Testis (tissue), 2 donors: ENCODE measurements at regions not wholly inside any gene's neighbourhood (a gene's known extent, or its start where the extent isn't known, plus 50 kb on each side); places are given as distances from the start of the nearest gene placed in this dataset.
"Not testable (repeated sequence)": the region's sequence is repeated elsewhere in the genome, so short reads cannot be mapped to it uniquely, and the experiment has no call there.

ENCODE experiments used
- DNase-seq: peaks from one replicate; pipeline ENCODE4 v3.0.0-alpha.2; 2019
- H3K27ac ChIP-seq, 2 donors: fragments of 200-600 bp; sonication (generic); one replicate each; pipeline ENCODE4 v1.5.1; 2019
- H3K27me3 ChIP-seq: fragments of 200-600 bp; sonication (generic); one replicate; pipeline ENCODE4 v1.5.1; 2019
- H3K36me3 ChIP-seq: fragments of 200-600 bp; sonication (generic); one replicate; pipeline ENCODE4 v1.5.1; 2017; ENCODE audit warnings: low read depth; ENCODE audit errors: missing control alignments
- H3K4me1 ChIP-seq: fragments of 200-600 bp; sonication (generic); one replicate; pipeline ENCODE4 v1.5.1; 2019
- H3K4me3 ChIP-seq, 2 donors: fragments of 200-600 bp; sonication (generic); one replicate each; pipeline ENCODE4 v1.5.1; 2017 to 2019
- H3K9me3 ChIP-seq: fragments of 200-600 bp; sonication (generic); one replicate; pipeline ENCODE4 v1.5.1; 2017
- POLR2A ChIP-seq: fragments of 450-650 bp; IDR thresholded peaks from one replicate; pipeline ENCODE4 v1.6.1; 2017; ENCODE audit warnings: antibody characterized with exemption, mild to moderate bottlenecking, moderate library complexity
- WGBS, 2 donors: methylation state at CpG; one replicate each; pipeline ENCODE4 v1.1.5; 2018; 5-methylcytosine and 5-hydroxymethylcytosine counted together
- intact Hi-C: fragments of 100-400 bp; cut with DNase I; formaldehyde crosslinking; loops from one replicate; pipeline ENCODE4 v1.15.1; 2023; ENCODE audit warnings: low total_unique reads
- TF ChIP-seq, protein P1 (sequence below), 3 experiments: fragments of 450-650 bp in 2 of 3; fragments of 200-600 bp in 1 of 3; sonication (generic) in 1 of 3; IDR thresholded peaks; one replicate each; pipeline ENCODE4 v1.5.1; 2016 to 2019; ENCODE audit warnings: antibody characterized with exemption in 3 of 3, mild to moderate bottlenecking in 2 of 3, moderate library complexity in 1 of 3

DNA sequence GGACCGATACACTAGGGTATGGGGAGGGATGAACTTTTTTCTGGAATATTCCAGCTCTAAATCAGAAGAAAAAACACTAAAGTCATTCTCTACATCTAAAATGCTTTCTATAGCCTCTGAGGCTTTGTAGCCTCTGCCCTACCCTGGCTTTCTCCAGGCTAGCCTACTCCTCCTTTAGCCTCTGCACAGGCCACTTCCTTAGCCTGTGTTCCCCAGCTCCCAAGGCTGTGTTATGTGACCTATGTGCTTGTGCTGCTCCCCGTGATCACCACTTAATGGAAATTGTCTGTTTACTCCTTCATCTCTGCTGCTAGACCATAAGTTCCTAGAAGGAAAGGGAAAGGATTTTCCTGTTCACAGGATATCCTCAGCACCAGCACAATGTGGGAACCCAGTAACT, 92.8 kb downstream of the SEC16B start:
- no peaks in the 10 kb centered on the region for H3K4me1 ChIP-seq
- 81 to 96% methylated on average over 2 of the region's 2 CpGs for WGBS, 2 donors
- intact Hi-C loops: no loop called here
- no peak overlapping the region for H3K4me3 ChIP-seq
- no peaks in the 10 kb centered on the region for H3K27me3 ChIP-seq
- TF ChIP-seq, protein P1, sequence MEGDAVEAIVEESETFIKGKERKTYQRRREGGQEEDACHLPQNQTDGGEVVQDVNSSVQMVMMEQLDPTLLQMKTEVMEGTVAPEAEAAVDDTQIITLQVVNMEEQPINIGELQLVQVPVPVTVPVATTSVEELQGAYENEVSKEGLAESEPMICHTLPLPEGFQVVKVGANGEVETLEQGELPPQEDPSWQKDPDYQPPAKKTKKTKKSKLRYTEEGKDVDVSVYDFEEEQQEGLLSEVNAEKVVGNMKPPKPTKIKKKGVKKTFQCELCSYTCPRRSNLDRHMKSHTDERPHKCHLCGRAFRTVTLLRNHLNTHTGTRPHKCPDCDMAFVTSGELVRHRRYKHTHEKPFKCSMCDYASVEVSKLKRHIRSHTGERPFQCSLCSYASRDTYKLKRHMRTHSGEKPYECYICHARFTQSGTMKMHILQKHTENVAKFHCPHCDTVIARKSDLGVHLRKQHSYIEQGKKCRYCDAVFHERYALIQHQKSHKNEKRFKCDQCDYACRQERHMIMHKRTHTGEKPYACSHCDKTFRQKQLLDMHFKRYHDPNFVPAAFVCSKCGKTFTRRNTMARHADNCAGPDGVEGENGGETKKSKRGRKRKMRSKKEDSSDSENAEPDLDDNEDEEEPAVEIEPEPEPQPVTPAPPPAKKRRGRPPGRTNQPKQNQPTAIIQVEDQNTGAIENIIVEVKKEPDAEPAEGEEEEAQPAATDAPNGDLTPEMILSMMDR (IDR thresholded peaks at IDR 0.05): no peak
- TF ChIP-seq POLR2A: no peak
- no peaks in the 10 kb centered on the region for H3K9me3 ChIP-seq
- no peaks in the 10 kb centered on the region for H3K36me3 ChIP-seq
- DNase-seq: no peak
- no peak overlapping the region for H3K27ac ChIP-seq

GRCh38 chr1:177873238-177873637, 96.6 kb downstream of the SEC16B start:
- Histone ChIP-seq H3K4me3 (no peak overlapping the region), H3K36me3 (no peaks in the 10 kb centered on the region), H3K4me1 (no peaks in the 10 kb centered on the region), H3K27me3 (no peaks in the 10 kb centered on the region), H3K27ac (no peak overlapping the region), H3K9me3 (no peaks in the 10 kb centered on the region)
- intact Hi-C loops: no loop called here
- TF ChIP-seq POLR2A: no peak
- TF ChIP-seq, protein P1 (IDR thresholded peaks at IDR 0.05): no peak
- WGBS, 2 donors: 55 to 56% methylated on average over 5 of the region's 5 CpGs
- DNase-seq: no peak

DNA sequence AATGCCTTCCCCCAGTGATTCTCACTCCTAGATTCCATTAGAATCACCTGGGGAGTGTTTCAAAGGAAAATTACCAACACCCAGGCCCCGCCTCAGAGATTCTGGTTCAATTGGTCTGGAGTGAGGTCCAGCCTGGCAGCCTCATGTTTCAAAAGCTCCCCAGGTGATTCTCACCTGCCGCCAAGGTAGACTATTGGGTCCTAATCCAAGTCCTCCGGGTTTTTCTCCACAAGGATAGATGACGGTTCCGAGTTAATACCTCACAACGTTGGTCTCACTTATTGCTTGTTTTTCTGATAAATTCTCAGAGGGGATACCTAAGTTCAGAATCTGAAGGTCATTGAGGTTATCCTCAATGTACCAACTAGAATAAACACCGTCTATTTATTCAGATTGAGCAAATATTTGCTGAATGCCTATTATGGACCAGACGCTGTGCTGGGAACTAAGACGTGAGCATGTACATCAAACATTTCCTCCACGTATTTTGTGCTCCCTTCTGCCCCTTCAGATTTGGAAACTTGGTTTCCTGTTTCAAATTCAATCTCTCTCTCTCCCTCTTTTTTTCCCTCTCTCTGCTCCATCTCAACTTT, 97.5 kb downstream of the SEC16B start:
- no peak overlapping the region for H3K27ac ChIP-seq
- no peak overlapping the region for H3K4me3 ChIP-seq
- no peaks in the 10 kb centered on the region for H3K4me1 ChIP-seq
- no peaks in the 10 kb centered on the region for H3K36me3 ChIP-seq
- DNase-seq: no peak
- 72 to 73% methylated on average over 10 of the region's 10 CpGs for WGBS, 2 donors
- no peak for TF ChIP-seq POLR2A
- TF ChIP-seq, protein P1 (IDR thresholded peaks at IDR 0.05): no peak
- no peaks in the 10 kb centered on the region for H3K9me3 ChIP-seq
- no peaks in the 10 kb centered on the region for H3K27me3 ChIP-seq
- intact Hi-C loops: no loop called here

- 68 to 69% methylated on average over 6 to 7 of the region's 7 CpGs for WGBS, 2 donors
- no peak overlapping the region for H3K27ac ChIP-seq
- TF ChIP-seq, protein P1 (IDR thresholded peaks at IDR 0.05): no peak
- no peak for TF ChIP-seq POLR2A
- H3K4me1 ChIP-seq: no peaks in the 10 kb centered on the region
- DNase-seq: no peak
- no peaks in the 10 kb centered on the region for H3K9me3 ChIP-seq
- no peaks in the 10 kb centered on the region for H3K27me3 ChIP-seq
- intact Hi-C loops: no loop called here
- H3K4me3 ChIP-seq: no peak overlapping the region
- H3K36me3 ChIP-seq: no peaks in the 10 kb centered on the region
Measured at GRCh38 chr1:177871613-177872307, 98.1 kb downstream of the SEC16B start.

- DNase-seq: no peak
- no peak overlapping the region for H3K4me3 ChIP-seq
- 88 to 95% methylated on average over 4 of the region's 4 CpGs for WGBS, 2 donors
- H3K27me3 ChIP-seq: no peaks in the 10 kb centered on the region
- H3K36me3 ChIP-seq: no peaks in the 10 kb centered on the region
- no peaks in the 10 kb centered on the region for H3K4me1 ChIP-seq
- no peaks in the 10 kb centered on the region for H3K9me3 ChIP-seq
- no peak overlapping the region for H3K27ac ChIP-seq
- TF ChIP-seq, protein P1 (IDR thresholded peaks at IDR 0.05): no peak
- TF ChIP-seq POLR2A: no peak
- intact Hi-C loops: no loop called here
Measured at GRCh38 chr1:177869586-177869985, 100.3 kb downstream of the SEC16B start.

DNA sequence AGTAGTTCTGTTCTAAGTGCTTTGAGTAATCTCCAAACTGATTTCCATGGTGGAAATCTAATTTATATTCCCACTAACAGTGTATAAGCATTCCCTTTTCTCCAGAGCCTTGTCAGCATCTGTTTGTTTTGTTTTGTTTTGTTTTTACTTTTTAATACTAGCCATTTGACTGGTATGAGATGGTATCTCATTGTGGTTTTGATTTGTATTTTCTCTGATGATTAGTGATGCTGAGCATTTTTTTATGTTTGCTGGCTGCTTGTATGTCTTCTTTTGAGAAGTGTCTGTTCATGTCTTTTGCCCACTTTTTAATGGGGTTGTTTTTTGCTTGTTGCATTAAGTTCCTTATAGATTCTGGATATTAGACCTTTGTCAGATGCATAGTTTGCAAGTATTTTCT, 100.8 kb downstream of the SEC16B start:
- H3K4me3 ChIP-seq, DNase-seq, H3K27me3 ChIP-seq, intact Hi-C loops, H3K4me1 ChIP-seq, H3K27ac ChIP-seq, H3K9me3 ChIP-seq, H3K36me3 ChIP-seq: not testable (repeated sequence)
